ENCODE measurements at regions not wholly inside any gene's neighbourhood (a gene's known extent, or its start where the extent isn't known, plus 50 kb on each side); places are given as distances from the start of the nearest gene placed in this dataset.
A peak's percentile ranks its signal among the peaks of the same experiment; 100 is the strongest.

GRCh38 chr3:30518181-30518864, 88.1 kb upstream of the TGFBR2 start:
- TF ChIP-seq POLR2A (IDR thresholded peaks at IDR 0.05): no peak
- TF ChIP-seq, protein P1, sequence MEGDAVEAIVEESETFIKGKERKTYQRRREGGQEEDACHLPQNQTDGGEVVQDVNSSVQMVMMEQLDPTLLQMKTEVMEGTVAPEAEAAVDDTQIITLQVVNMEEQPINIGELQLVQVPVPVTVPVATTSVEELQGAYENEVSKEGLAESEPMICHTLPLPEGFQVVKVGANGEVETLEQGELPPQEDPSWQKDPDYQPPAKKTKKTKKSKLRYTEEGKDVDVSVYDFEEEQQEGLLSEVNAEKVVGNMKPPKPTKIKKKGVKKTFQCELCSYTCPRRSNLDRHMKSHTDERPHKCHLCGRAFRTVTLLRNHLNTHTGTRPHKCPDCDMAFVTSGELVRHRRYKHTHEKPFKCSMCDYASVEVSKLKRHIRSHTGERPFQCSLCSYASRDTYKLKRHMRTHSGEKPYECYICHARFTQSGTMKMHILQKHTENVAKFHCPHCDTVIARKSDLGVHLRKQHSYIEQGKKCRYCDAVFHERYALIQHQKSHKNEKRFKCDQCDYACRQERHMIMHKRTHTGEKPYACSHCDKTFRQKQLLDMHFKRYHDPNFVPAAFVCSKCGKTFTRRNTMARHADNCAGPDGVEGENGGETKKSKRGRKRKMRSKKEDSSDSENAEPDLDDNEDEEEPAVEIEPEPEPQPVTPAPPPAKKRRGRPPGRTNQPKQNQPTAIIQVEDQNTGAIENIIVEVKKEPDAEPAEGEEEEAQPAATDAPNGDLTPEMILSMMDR (IDR thresholded peaks at IDR 0.05): peak in 1 of 3 experiments; percentile 7
